Kidney epithelial cell (primary cell): ENCODE measurements at regions not wholly inside any gene's neighbourhood (a gene's known extent, or its start where the extent isn't known, plus 50 kb on each side); places are given as distances from the start of the nearest gene placed in this dataset.

Experiments
- DNase-seq: peaks from one replicate; pipeline ENCODE4 v3.0.0-alpha.2; 2010; ENCODE audit warnings: low read depth
- H3K27me3 ChIP-seq: 2 replicates; pipeline ENCODE4 v1.6.0; 2011; ENCODE audit warnings: low read length; ENCODE audit not compliant: control insufficient read depth, insufficient read depth
- H3K36me3 ChIP-seq: 2 replicates; pipeline ENCODE4 v1.5.1; 2011; ENCODE audit warnings: low read length; ENCODE audit not compliant: control insufficient read depth, insufficient read depth
- H3K4me3 ChIP-seq: 2 replicates; pipeline ENCODE4 v1.5.1; 2011; ENCODE audit warnings: low read depth, mild to moderate bottlenecking, control low read depth, low read length
- TF ChIP-seq, protein P1 (sequence below): IDR thresholded peaks from 2 replicates; pipeline ENCODE4 v1.5.1; 2011; ENCODE audit warnings: mild to moderate bottlenecking, moderate library complexity, low read length, control low read depth, inconsistent platforms; ENCODE audit not compliant: insufficient read depth, poor library complexity, severe bottlenecking

DNA sequence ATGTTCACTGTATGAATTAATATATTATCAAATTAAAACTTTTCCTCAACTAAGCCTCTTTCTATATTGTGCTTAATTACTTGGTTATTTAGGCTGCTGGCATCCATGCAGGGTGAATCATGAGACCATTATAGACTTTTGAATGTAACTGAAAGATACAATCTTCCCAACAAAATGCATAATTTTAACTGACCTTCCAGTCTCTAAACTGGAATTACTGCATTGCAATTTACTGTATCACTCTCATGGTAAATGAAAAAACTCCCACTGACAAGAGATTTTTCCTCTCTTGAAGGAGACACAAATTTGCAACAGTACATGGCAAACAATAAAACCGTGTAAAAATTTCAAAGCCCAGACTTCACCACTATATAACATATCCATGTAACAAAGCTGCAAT, 349.5 kb downstream of the DRD1 start:
- TF ChIP-seq, protein P1, sequence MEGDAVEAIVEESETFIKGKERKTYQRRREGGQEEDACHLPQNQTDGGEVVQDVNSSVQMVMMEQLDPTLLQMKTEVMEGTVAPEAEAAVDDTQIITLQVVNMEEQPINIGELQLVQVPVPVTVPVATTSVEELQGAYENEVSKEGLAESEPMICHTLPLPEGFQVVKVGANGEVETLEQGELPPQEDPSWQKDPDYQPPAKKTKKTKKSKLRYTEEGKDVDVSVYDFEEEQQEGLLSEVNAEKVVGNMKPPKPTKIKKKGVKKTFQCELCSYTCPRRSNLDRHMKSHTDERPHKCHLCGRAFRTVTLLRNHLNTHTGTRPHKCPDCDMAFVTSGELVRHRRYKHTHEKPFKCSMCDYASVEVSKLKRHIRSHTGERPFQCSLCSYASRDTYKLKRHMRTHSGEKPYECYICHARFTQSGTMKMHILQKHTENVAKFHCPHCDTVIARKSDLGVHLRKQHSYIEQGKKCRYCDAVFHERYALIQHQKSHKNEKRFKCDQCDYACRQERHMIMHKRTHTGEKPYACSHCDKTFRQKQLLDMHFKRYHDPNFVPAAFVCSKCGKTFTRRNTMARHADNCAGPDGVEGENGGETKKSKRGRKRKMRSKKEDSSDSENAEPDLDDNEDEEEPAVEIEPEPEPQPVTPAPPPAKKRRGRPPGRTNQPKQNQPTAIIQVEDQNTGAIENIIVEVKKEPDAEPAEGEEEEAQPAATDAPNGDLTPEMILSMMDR, result no peak
- no peak for DNase-seq
- no peaks in the 10 kb centered on the region for H3K27me3 ChIP-seq

GRCh38 chr5:175092691-175093090, 351.3 kb downstream of the DRD1 start:
- no peaks in the 10 kb centered on the region for H3K27me3 ChIP-seq
- DNase-seq, result no peak
- no peaks in the 10 kb centered on the region for H3K36me3 ChIP-seq
- H3K4me3 ChIP-seq, result no peak overlapping the region
- TF ChIP-seq, protein P1, result no peak

More for the DNA sequence above, 349.5 kb downstream of the DRD1 start:
- Histone ChIP-seq H3K36me3 (no peaks in the 10 kb centered on the region), H3K4me3 (no peak overlapping the region)

DNA sequence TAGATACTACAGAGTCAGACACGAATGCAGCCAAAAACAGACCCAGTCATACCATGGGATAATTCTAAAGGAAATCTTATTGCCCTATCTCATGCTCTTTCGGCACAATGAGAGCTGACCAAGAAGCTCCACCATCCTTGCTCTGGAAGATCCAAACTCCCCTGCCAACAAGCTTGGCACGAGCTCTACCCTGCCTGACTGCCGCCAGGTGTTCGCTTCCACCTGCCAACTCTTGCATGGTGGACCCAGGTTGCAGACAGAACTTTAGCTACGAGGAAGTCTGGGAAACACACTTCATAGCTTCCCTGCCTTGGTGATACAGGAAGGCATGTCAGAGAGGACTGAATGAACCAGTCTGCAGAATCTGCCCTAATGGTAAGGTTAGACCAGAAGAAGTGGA, 355.0 kb downstream of the DRD1 start:
- Histone ChIP-seq H3K4me3 (no peak overlapping the region), H3K36me3 (no peaks in the 10 kb centered on the region), H3K27me3 (no peaks in the 10 kb centered on the region)
- TF ChIP-seq, protein P1, result no peak
- no peak for DNase-seq

DNA sequence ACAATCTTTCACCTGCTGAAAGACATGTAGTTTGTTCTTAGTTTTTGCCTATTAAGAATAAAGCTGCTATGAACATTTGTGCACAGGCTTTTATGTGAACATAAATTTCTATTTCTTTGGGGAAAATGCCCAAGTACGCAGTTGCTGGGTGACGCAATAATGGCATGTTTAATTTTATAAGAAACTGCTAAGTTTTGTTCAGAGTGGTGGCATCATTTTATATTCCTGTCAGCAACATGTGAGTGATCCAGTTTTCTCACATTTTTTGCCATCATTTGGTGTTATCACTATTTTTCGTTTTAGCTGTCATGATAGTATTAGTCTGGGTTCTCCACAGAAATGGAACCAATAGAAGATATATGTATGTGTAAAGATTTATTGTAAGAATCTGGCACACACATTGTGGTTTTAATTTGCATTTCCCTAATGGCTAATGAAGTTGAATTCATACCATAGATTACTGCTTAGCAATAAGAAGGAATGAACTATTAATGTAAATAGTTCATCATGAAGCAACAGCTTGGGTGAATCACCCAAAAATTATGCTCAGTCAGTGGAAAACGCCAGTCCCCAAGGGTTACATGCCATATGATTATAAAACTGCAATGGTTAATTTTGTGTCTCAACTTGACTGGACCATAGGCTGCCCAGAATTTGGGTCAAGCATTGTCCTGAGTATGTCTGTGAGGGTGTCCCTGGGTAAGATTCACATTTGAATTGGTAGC, 358.6 kb downstream of the MSX2 start:
- Histone ChIP-seq H3K27me3 (no peaks in the 10 kb centered on the region), H3K36me3 (no peaks in the 10 kb centered on the region), H3K4me3 (no peak overlapping the region)
- no peak for DNase-seq
- TF ChIP-seq, protein P1, result no peak

- Histone ChIP-seq H3K27me3 (no peaks in the 10 kb centered on the region), H3K4me3 (no peak overlapping the region), H3K36me3 (no peaks in the 10 kb centered on the region)
- no peak for DNase-seq
- TF ChIP-seq, protein P1, result no peak
These were observed 358.0 kb downstream of the MSX2 start for GRCh38 chr5:175082346-175082745.

- H3K36me3 ChIP-seq, result no peaks in the 10 kb centered on the region
- DNase-seq, result no peak
- H3K4me3 ChIP-seq, result no peak overlapping the region
- H3K27me3 ChIP-seq, result no peaks in the 10 kb centered on the region
- TF ChIP-seq, protein P1, result no peak
These were observed 355.3 kb downstream of the MSX2 start for GRCh38 chr5:175079707-175080106.
